Naive thymus-derived CD8-positive, alpha-beta T cell (primary cell): ENCODE measurements at regions not wholly inside any gene's neighbourhood (a gene's known extent, or its start where the extent isn't known, plus 50 kb on each side); places are given as distances from the start of the nearest gene placed in this dataset.

ENCODE experiments used
- ATAC-seq, 2 donors: fragments of 150-1000 bp; cut with Tn5 transposase in 1 of 2; sonication (Bioruptor Pico), chemical (Tn5 transposase) in 1 of 2; 1 replicate in 1 of 2; 2 replicates in 1 of 2; pipeline ENCODE4 v1.10.0; 2021; ENCODE audit warnings: mild to moderate bottlenecking in 2 of 2, moderate library complexity in 2 of 2
- POLR2A ChIA-PET: fragments of 350-600 bp; sonication (Branson Sonifier 250); formaldehyde crosslinking; loops from one replicate; lab custom pipeline; 2021; ENCODE audit warnings: antibody characterized with exemption; lab: Charles Lee
- DNase-seq, 10 donors: peaks; one replicate each; pipeline versions ENCODE4 v3.0.0 to v3.0.0-alpha.2; 2020 to 2022
- H3K27ac Mint-ChIP-seq, 10 donors: one replicate each; pipeline ENCODE4 v1.8.0; 2020 to 2022; ENCODE audit warnings: mild to moderate bottlenecking in 10 of 10, mixed read lengths in 10 of 10, moderate library complexity in 4 of 10, inconsistent platforms in 1 of 10
- H3K27me3 Mint-ChIP-seq, 5 donors: one replicate each; pipeline ENCODE4 v1.8.0; 2021 to 2022; ENCODE audit warnings: mixed read lengths in 5 of 5
- H3K36me3 Mint-ChIP-seq, 3 donors: one replicate each; pipeline ENCODE4 v1.8.0; 2020 to 2022; ENCODE audit warnings: mixed read lengths in 3 of 3, mild to moderate bottlenecking in 2 of 3, inconsistent platforms in 1 of 3
- H3K4me1 Mint-ChIP-seq, 4 donors: one replicate each; pipeline ENCODE4 v1.8.0; 2021 to 2022; ENCODE audit warnings: mixed read lengths in 4 of 4
- H3K4me3 Mint-ChIP-seq, 10 donors: one replicate each; pipeline ENCODE4 v1.8.0; 2020 to 2022; ENCODE audit warnings: mild to moderate bottlenecking in 10 of 10, mixed read lengths in 10 of 10, moderate library complexity in 6 of 10, inconsistent platforms in 1 of 10
- H3K9me3 Mint-ChIP-seq, 9 donors: one replicate each; pipeline ENCODE4 v1.8.0; 2020 to 2022; ENCODE audit warnings: mixed read lengths in 9 of 9, mild to moderate bottlenecking in 3 of 9, inconsistent platforms in 1 of 9, moderate library complexity in 1 of 9

- POLR2A ChIA-PET: no interaction called here
- H3K27me3 Mint-ChIP-seq: peaks cover 0 to 11% (median 0%) of the 10 kb centered on the region in 5 donors
- no peak overlapping the region for H3K27ac Mint-ChIP-seq
- H3K9me3 Mint-ChIP-seq: no peaks in the 10 kb centered on the region
- peaks cover 0 to 5% (median 0%) of the 10 kb centered on the region in 4 donors for H3K4me1 Mint-ChIP-seq
- H3K4me3 Mint-ChIP-seq: no peak overlapping the region
- ATAC-seq (no peak), DNase-seq (no peak)
- no peaks in the 10 kb centered on the region for H3K36me3 Mint-ChIP-seq
These were observed 52.3 kb upstream of the SIPA1L2 start for GRCh38 chr1:232682248-232682647.

- H3K4me3 Mint-ChIP-seq: no peak overlapping the region
- peaks cover 0 to 11% (median 0%) of the 10 kb centered on the region in 5 donors for H3K27me3 Mint-ChIP-seq
- no peaks in the 10 kb centered on the region for H3K36me3 Mint-ChIP-seq
- H3K27ac Mint-ChIP-seq: peak overlapping the region in 1 of 10 donors; percentile 49
- H3K9me3 Mint-ChIP-seq: no peaks in the 10 kb centered on the region
- POLR2A ChIA-PET: no interaction called here
- H3K4me1 Mint-ChIP-seq: peaks cover 0 to 5% (median 0%) of the 10 kb centered on the region in 4 donors
- DNase-seq (no peak), ATAC-seq (no peak)
These were observed 54.6 kb upstream of the SIPA1L2 start for GRCh38 chr1:232684371-232685105.

GRCh38 chr1:232686346-232686745 lies 56.4 kb upstream of the SIPA1L2 start:
- H3K9me3 Mint-ChIP-seq: no peaks in the 10 kb centered on the region
- POLR2A ChIA-PET: no interaction called here
- H3K4me1 Mint-ChIP-seq: peaks cover 0 to 5% (median 2%) of the 10 kb centered on the region in 4 donors
- no peak overlapping the region for H3K27ac Mint-ChIP-seq
- H3K36me3 Mint-ChIP-seq: peaks cover 0 to 4% (median 0%) of the 10 kb centered on the region in 3 donors
- DNase-seq (no peak), ATAC-seq (no peak)
- peaks cover 0 to 9% (median 2%) of the 10 kb centered on the region in 5 donors for H3K27me3 Mint-ChIP-seq
- H3K4me3 Mint-ChIP-seq: no peak overlapping the region

- no peak for ATAC-seq
- no peak overlapping the region for H3K27ac Mint-ChIP-seq
- POLR2A ChIA-PET: no interaction called here
These were observed 57.4 kb upstream of the SIPA1L2 start for GRCh38 chr1:232687304-232687703.

DNA sequence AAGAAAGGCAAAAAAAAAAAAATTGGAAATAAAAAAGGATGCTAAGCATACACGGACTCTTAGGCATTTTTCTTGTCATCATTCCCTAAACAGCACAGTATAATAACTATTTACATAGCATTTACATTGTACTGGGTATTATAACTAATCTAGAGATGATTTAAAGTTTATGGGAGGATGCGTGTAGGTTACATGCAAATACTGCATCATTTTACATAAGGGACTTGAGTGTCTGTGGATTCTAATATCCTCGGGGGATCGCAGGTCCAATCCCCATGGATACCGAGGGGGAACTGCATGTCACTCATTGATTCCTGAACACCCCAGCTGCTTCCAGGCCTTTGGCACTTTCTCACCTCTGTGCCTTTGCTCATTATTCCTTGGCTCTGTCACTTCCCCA lies 57.8 kb upstream of the SIPA1L2 start:
- H3K27me3 Mint-ChIP-seq: peaks cover 1 to 22% (median 5%) of the 10 kb centered on the region in 5 donors
- DNase-seq (no peak), ATAC-seq (no peak)
- no peaks in the 10 kb centered on the region for H3K9me3 Mint-ChIP-seq
- POLR2A ChIA-PET: no interaction called here
- H3K27ac Mint-ChIP-seq: no peak overlapping the region
- H3K4me3 Mint-ChIP-seq: no peak overlapping the region
- H3K4me1 Mint-ChIP-seq: peaks cover 0 to 3% (median 2%) of the 10 kb centered on the region in 4 donors
- peaks cover 0 to 4% (median 0%) of the 10 kb centered on the region in 3 donors for H3K36me3 Mint-ChIP-seq

More at GRCh38 chr1:232687304-232687703, 57.4 kb upstream of the SIPA1L2 start:
- Mint-ChIP-seq H3K9me3 (no peaks in the 10 kb centered on the region), H3K4me3 (no peak overlapping the region), H3K36me3 (peaks cover 0 to 4% (median 0%) of the 10 kb centered on the region in 3 donors), H3K4me1 (peaks cover 0 to 4% (median 2%) of the 10 kb centered on the region in 4 donors), H3K27me3 (peaks cover 0 to 19% (median 5%) of the 10 kb centered on the region in 5 donors)
- no peak for DNase-seq

- H3K36me3 Mint-ChIP-seq: peaks cover 0 to 4% (median 0%) of the 10 kb centered on the region in 3 donors
- DNase-seq (no peak), ATAC-seq (no peak)
- H3K4me3 Mint-ChIP-seq: no peak overlapping the region
- H3K4me1 Mint-ChIP-seq: peaks cover 0 to 3% (median 2%) of the 10 kb centered on the region in 4 donors
- H3K27ac Mint-ChIP-seq: no peak overlapping the region
- H3K9me3 Mint-ChIP-seq: no peaks in the 10 kb centered on the region
- peaks cover 2 to 29% (median 8%) of the 10 kb centered on the region in 5 donors for H3K27me3 Mint-ChIP-seq
- POLR2A ChIA-PET: no interaction called here
These were observed 58.5 kb upstream of the SIPA1L2 start for GRCh38 chr1:232688398-232688797.

GRCh38 chr1:232689711-232690110 lies 59.8 kb upstream of the SIPA1L2 start:
- Mint-ChIP-seq H3K4me3 (no peak overlapping the region), H3K9me3 (no peaks in the 10 kb centered on the region), H3K27me3 (peaks cover 2 to 33% (median 10%) of the 10 kb centered on the region in 5 donors), H3K36me3 (peaks cover 0 to 4% (median 0%) of the 10 kb centered on the region in 3 donors), H3K4me1 (peaks cover 0 to 3% (median 0%) of the 10 kb centered on the region in 4 donors), H3K27ac (no peak overlapping the region)
- POLR2A ChIA-PET: no interaction called here
- ATAC-seq: no peak
- DNase-seq: no peak

DNA sequence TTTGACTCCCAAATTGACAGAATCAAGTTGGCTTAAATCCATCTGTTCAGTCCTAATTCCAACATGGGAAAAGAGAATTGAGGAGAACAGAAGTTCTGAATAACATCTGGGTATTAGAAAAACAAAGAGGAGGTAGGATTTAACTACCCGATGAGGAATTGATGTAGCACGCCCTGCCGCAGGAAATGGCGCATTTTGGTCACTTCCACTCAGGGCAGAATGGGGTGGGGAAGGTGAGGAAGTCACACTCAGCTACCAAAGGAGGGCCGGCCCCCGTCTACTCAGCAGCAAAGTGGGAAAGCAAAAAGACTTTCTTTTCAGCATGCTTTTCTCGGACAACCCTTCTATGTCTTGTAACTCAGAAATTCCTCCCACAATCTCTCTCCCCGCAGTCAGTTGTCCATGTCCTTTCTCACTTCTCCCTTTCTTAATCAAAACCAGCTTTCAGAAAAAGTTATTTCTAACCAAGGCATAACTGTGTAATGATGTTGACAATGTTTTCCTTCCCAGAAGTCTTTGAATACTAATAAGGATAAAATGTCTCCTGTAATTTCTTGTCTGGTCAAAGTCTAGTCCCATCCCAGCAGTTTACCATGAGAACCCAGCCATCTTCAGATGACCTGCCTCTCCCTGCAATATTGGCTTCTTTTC lies 60.5 kb upstream of the SIPA1L2 start:
- POLR2A ChIA-PET: no interaction called here
- H3K27me3 Mint-ChIP-seq: peaks cover 2 to 33% (median 10%) of the 10 kb centered on the region in 5 donors
- H3K36me3 Mint-ChIP-seq: peaks cover 0 to 4% (median 0%) of the 10 kb centered on the region in 3 donors
- H3K4me3 Mint-ChIP-seq: no peak overlapping the region
- H3K27ac Mint-ChIP-seq: peak overlapping the region in 2 of 10 donors; percentile 3 to 11
- ATAC-seq: no peak
- peaks cover 0 to 3% (median 0%) of the 10 kb centered on the region in 4 donors for H3K4me1 Mint-ChIP-seq
- no peaks in the 10 kb centered on the region for H3K9me3 Mint-ChIP-seq
- DNase-seq: no peak

DNA sequence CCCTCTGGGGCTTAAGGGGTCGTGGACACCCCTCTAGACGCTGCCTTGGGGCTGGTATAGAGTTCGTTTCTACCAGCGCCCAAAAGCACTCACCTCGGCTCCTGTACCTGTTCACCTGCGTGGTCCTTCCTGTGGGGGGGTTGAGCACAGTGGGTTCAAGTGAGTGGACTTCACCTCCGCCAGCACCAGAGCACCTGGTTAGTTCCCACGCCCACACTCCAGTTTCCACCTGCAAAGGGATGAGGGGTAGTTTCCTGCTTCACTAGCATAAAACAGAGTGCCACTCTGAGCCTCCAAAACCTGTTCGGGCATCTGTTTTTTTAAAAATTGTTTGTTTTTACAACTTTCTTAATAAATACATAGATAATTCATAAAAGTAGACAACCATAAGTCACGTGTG lies 64.5 kb upstream of the SIPA1L2 start:
- peaks cover 0 to 3% (median 0%) of the 10 kb centered on the region in 4 donors for H3K4me1 Mint-ChIP-seq
- ATAC-seq (no peak), DNase-seq (no peak)
- peaks cover 2 to 33% (median 10%) of the 10 kb centered on the region in 5 donors for H3K27me3 Mint-ChIP-seq
- H3K4me3 Mint-ChIP-seq: no peak overlapping the region
- peak overlapping the region in 1 of 10 donors; percentile 67 for H3K27ac Mint-ChIP-seq
- POLR2A ChIA-PET: no interaction called here
- no peaks in the 10 kb centered on the region for H3K9me3 Mint-ChIP-seq
- H3K36me3 Mint-ChIP-seq: peaks cover 0 to 4% (median 0%) of the 10 kb centered on the region in 3 donors

GRCh38 chr1:232695621-232696385 lies 65.9 kb upstream of the SIPA1L2 start:
- H3K4me1 Mint-ChIP-seq: no peaks in the 10 kb centered on the region
- DNase-seq (no peak), ATAC-seq (no peak)
- H3K36me3 Mint-ChIP-seq: peaks cover 0 to 5% (median 0%) of the 10 kb centered on the region in 3 donors
- no peak overlapping the region for H3K4me3 Mint-ChIP-seq
- peaks cover 0 to 29% (median 10%) of the 10 kb centered on the region in 5 donors for H3K27me3 Mint-ChIP-seq
- H3K9me3 Mint-ChIP-seq: no peaks in the 10 kb centered on the region
- POLR2A ChIA-PET: no interaction called here
- no peak overlapping the region for H3K27ac Mint-ChIP-seq

DNA sequence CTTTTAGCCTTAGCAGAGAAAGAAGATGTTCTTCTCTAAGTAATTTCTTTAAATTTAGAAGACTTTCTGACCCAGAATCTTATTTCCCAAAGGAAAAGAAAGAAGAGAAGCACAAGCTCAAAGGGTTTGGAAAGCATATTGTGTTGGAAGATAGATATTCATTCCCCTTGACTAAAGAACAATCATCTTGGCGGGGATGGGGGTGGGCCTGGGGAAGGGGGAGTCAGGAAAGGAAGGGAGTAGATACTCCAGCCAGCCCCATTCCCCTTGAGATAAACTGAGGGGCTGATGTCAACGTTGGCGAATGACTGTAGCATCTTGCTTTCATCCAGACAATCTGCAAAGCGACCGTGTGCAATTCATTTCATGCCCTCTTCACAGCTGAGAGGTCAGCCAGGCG lies 66.5 kb upstream of the SIPA1L2 start:
- no peak for ATAC-seq
- Mint-ChIP-seq H3K27me3 (peaks cover 0 to 23% (median 10%) of the 10 kb centered on the region in 5 donors), H3K36me3 (peaks cover 0 to 6% (median 0%) of the 10 kb centered on the region in 3 donors), H3K27ac (no peak overlapping the region), H3K4me3 (no peak overlapping the region), H3K9me3 (peaks cover 0 to 1% (median 0%) of the 10 kb centered on the region in 9 donors), H3K4me1 (no peaks in the 10 kb centered on the region)
- DNase-seq: no peak
- POLR2A ChIA-PET: no interaction called here

GRCh38 chr1:232697187-232697822 lies 67.4 kb upstream of the SIPA1L2 start:
- peaks cover 0 to 14% (median 9%) of the 10 kb centered on the region in 5 donors for H3K27me3 Mint-ChIP-seq
- peaks cover 0 to 3% (median 0%) of the 10 kb centered on the region in 9 donors for H3K9me3 Mint-ChIP-seq
- no peaks in the 10 kb centered on the region for H3K4me1 Mint-ChIP-seq
- ATAC-seq (no peak), DNase-seq (no peak)
- peaks cover 0 to 11% (median 0%) of the 10 kb centered on the region in 3 donors for H3K36me3 Mint-ChIP-seq
- H3K4me3 Mint-ChIP-seq: no peak overlapping the region
- no peak overlapping the region for H3K27ac Mint-ChIP-seq
- POLR2A ChIA-PET: no interaction called here
